H1 (cell line): ENCODE measurements at regions not wholly inside any gene's neighbourhood (a gene's known extent, or its start where the extent isn't known, plus 50 kb on each side); places are given as distances from the start of the nearest gene placed in this dataset.

Experiments used
- CTCF ChIA-PET: fragments of 300-600 bp; sonication (Branson Sonifier 250); formaldehyde crosslinking; loops from one replicate; lab custom pipeline; 2021; ENCODE audit not compliant: partially characterized antibody; lab: Charles Lee
- POLR2A ChIA-PET: fragments of 300-600 bp; sonication (Branson Sonifier 250); formaldehyde crosslinking; loops from one replicate; lab custom pipeline; 2021; ENCODE audit warnings: inconsistent platforms; ENCODE audit not compliant: partially characterized antibody; lab: Charles Lee
- DNase-seq, 2 experiments: peaks; one replicate each; pipeline versions ENCODE4 v3.0.0 to v3.0.0-alpha.2; 2010 to 2022; ENCODE audit warnings: low spot score in 2 of 2, low read depth in 1 of 2, mixed read lengths in 1 of 2
- FAIRE-seq: peaks from 2 replicates; lab custom pipeline; 2011; peaks lifted over from hg19 to GRCh38; lab: Jason Lieb, UNC
- H2AFZ ChIP-seq: 2 replicates; pipeline ENCODE4 v1.8.1; 2012; ENCODE audit warnings: low read length, inconsistent platforms
- H2AK5ac ChIP-seq: 2 replicates; pipeline ENCODE4 v1.6.1; 2013; ENCODE audit warnings: low read depth, low read length
- H2BK120ac ChIP-seq: replicated peaks from 2 replicates; pipeline ENCODE3; 2013; ENCODE audit warnings: low read depth, low read length, inconsistent platforms
- H2BK12ac ChIP-seq: 2 replicates; pipeline ENCODE4 v1.6.1; 2013; ENCODE audit warnings: low read depth, low read length
- H2BK15ac ChIP-seq: 2 replicates; pipeline ENCODE4 v1.6.1; 2013; ENCODE audit warnings: low read length
- H2BK20ac ChIP-seq: 2 replicates; pipeline ENCODE4 v1.6.1; 2013; ENCODE audit warnings: low read length
- H2BK5ac ChIP-seq: 2 replicates; pipeline ENCODE4 v1.6.1; 2013; ENCODE audit warnings: low read depth, low read length
- H3K14ac ChIP-seq: 2 replicates; pipeline ENCODE4 v1.6.1; 2013; ENCODE audit warnings: inconsistent platforms; ENCODE audit not compliant: insufficient read length
- H3K18ac ChIP-seq: 2 replicates; pipeline ENCODE4 v1.6.1; 2013; ENCODE audit warnings: low read length; ENCODE audit errors: extremely low read depth
- H3K23ac ChIP-seq: 2 replicates; pipeline ENCODE4 v1.6.1; 2013; ENCODE audit warnings: inconsistent platforms; ENCODE audit not compliant: insufficient read length
- H3K23me2 ChIP-seq: 2 replicates; pipeline ENCODE4 v1.6.1; 2013; ENCODE audit warnings: low read depth, low read length
- H3K27ac ChIP-seq: 2 replicates; pipeline ENCODE4 v1.6.1; 2011; ENCODE audit warnings: low read depth, low read length, inconsistent platforms
- H3K27me3 ChIP-seq, 4 experiments: replicated peaks in 1 of 4; 1 replicate in 1 of 4; 2 replicates in 3 of 4; pipeline versions ENCODE4 v1.6.1 to v1.8.1; 2011 to 2013; ENCODE audit warnings: low read length in 3 of 4, mild to moderate bottlenecking in 3 of 4, inconsistent platforms in 2 of 4, mixed read lengths in 2 of 4, moderate library complexity in 1 of 4; ENCODE audit not compliant: control insufficient read depth in 3 of 4, insufficient read depth in 3 of 4; ENCODE audit errors: extremely low read depth in 1 of 4
- H3K36me3 ChIP-seq, 4 experiments: 2 replicates each; pipeline versions ENCODE4 v1.6.1 to v1.8.1; 2011 to 2013; ENCODE audit warnings: mild to moderate bottlenecking in 4 of 4, low read length in 3 of 4, moderate library complexity in 2 of 4, control low read depth in 1 of 4, inconsistent platforms in 1 of 4; ENCODE audit not compliant: insufficient read depth in 4 of 4, control insufficient read depth in 2 of 4
- H3K4ac ChIP-seq: replicated peaks from 2 replicates; pipeline ENCODE3; 2013; ENCODE audit warnings: low read length, low read depth, mixed read lengths, inconsistent platforms; ENCODE audit not compliant: insufficient read length
- H3K4me1 ChIP-seq, 4 experiments: replicated peaks in 1 of 4; 1 replicate in 1 of 4; 2 replicates in 3 of 4; pipeline versions ENCODE4 v1.6.1 to v1.8.1; 2011 to 2013; ENCODE audit warnings: low read length in 3 of 4, inconsistent platforms in 2 of 4, mixed read lengths in 1 of 4; ENCODE audit not compliant: insufficient read depth in 4 of 4, control insufficient read depth in 3 of 4
- H3K4me2 ChIP-seq, 2 experiments: 2 replicates each; pipeline versions ENCODE4 v1.6.1 to v1.8.1; 2011 to 2013; ENCODE audit warnings: low read depth in 2 of 2, low read length in 2 of 2, control low read depth in 1 of 2, inconsistent platforms in 1 of 2, mild to moderate bottlenecking in 1 of 2; ENCODE audit not compliant: insufficient read depth in 1 of 2
- H3K4me3 ChIP-seq, 4 experiments: fragments of 200-600, 300-600 bp in 1 of 4; sonication (generic), shearing (Covaris generic), sonication (Bioruptor Twin) in 1 of 4; 2 replicates each; pipeline versions ENCODE4 v1.5.1 to v1.8.1; 2011 to 2016; ENCODE audit warnings: low read length in 4 of 4, low read depth in 3 of 4, control low read depth in 2 of 4, inconsistent platforms in 2 of 4, mild to moderate bottlenecking in 2 of 4, mixed read lengths in 1 of 4, moderate library complexity in 1 of 4; ENCODE audit not compliant: insufficient read depth in 2 of 4; ENCODE audit errors: extremely low read depth in 1 of 4
- H3K56ac ChIP-seq: replicated peaks from 2 replicates; pipeline ENCODE3; 2013; ENCODE audit warnings: low read depth, mild to moderate bottlenecking, mixed read lengths, low read length, inconsistent platforms; ENCODE audit not compliant: insufficient read length
- H3K79me1 ChIP-seq: 2 replicates; pipeline ENCODE4 v1.6.1; 2013; ENCODE audit warnings: low read depth, low read length, control low read depth
- H3K79me2 ChIP-seq, 2 experiments: 2 replicates each; pipeline versions ENCODE4 v1.6.1 to v1.8.1; 2012 to 2013; ENCODE audit warnings: low read length in 2 of 2, mild to moderate bottlenecking in 2 of 2, inconsistent platforms in 1 of 2; ENCODE audit not compliant: insufficient read depth in 2 of 2, control insufficient read depth in 1 of 2
- H3K9ac ChIP-seq, 4 experiments: replicated peaks in 1 of 4; 1 replicate in 1 of 4; 2 replicates in 3 of 4; pipeline versions ENCODE4 v1.6.1 to v1.8.1; 2011 to 2013; ENCODE audit warnings: low read depth in 3 of 4, low read length in 3 of 4, control low read depth in 2 of 4, mild to moderate bottlenecking in 2 of 4, moderate library complexity in 2 of 4, inconsistent platforms in 1 of 4; ENCODE audit errors: extremely low read depth in 1 of 4
- H3K9me3 ChIP-seq, 2 experiments: 2 replicates each; pipeline versions ENCODE4 v1.6.1 to v1.8.1; 2012 to 2013; ENCODE audit warnings: mild to moderate bottlenecking in 2 of 2, moderate library complexity in 2 of 2, control low read depth in 1 of 2, inconsistent platforms in 1 of 2, low read depth in 1 of 2, low read length in 1 of 2, mixed read lengths in 1 of 2; ENCODE audit not compliant: insufficient read depth in 2 of 2
- H4K20me1 ChIP-seq, 2 experiments: replicated peaks in 1 of 2; 2 replicates each; pipeline versions ENCODE3 to v1.8.1; 2011 to 2013; ENCODE audit warnings: inconsistent platforms in 2 of 2, low read length in 2 of 2, mild to moderate bottlenecking in 1 of 2; ENCODE audit not compliant: insufficient read depth in 2 of 2, control insufficient read depth in 1 of 2
- H4K5ac ChIP-seq: 2 replicates; pipeline ENCODE4 v1.6.1; 2013; ENCODE audit warnings: low read length, low read depth, mixed read lengths, inconsistent platforms; ENCODE audit not compliant: insufficient read length
- H4K8ac ChIP-seq: 2 replicates; pipeline ENCODE4 v1.8.0; 2013; ENCODE audit warnings: mild to moderate bottlenecking, moderate library complexity, low read length, inconsistent platforms; ENCODE audit not compliant: insufficient read depth; ENCODE audit errors: extremely low read depth
- H4K91ac ChIP-seq: replicated peaks from 2 replicates; pipeline ENCODE3; 2013; ENCODE audit warnings: low read length, mixed read lengths, inconsistent platforms; ENCODE audit not compliant: insufficient read length
- CREB1 ChIP-seq: IDR thresholded peaks from 2 replicates; pipeline ENCODE4 v1.6.1; 2012; ENCODE audit warnings: inconsistent platforms
- EGR1 ChIP-seq: IDR thresholded peaks from 2 replicates; pipeline ENCODE4 v1.6.1; 2011; ENCODE audit warnings: low read depth, low read length, borderline replicate concordance
- PHF8 ChIP-seq: fragments of 200-600 bp; sonication (generic); conservative IDR thresholded peaks from 2 replicates; pipeline ENCODE4 v1.7.1; 2012; ENCODE audit warnings: low read depth, mild to moderate bottlenecking, inconsistent platforms, low read length, moderate library complexity
- POLR2A ChIP-seq, 2 experiments: IDR thresholded peaks; 1 replicate in 1 of 2; 2 replicates in 1 of 2; pipeline ENCODE4 v1.6.1; 2011; ENCODE audit warnings: low read depth in 2 of 2, low read length in 2 of 2, mild to moderate bottlenecking in 2 of 2; ENCODE audit errors: control extremely low read depth in 1 of 2
- POU5F1 ChIP-seq: IDR thresholded peaks from 2 replicates; pipeline ENCODE4 v1.6.1; 2011; ENCODE audit warnings: low read depth, mild to moderate bottlenecking, low read length, moderate library complexity
- RBBP5 ChIP-seq: IDR thresholded peaks from 2 replicates; pipeline ENCODE4 v1.7.1; 2012; ENCODE audit warnings: low read depth, mild to moderate bottlenecking, inconsistent platforms, low read length, moderate library complexity, borderline replicate concordance
- RNF2 ChIP-seq: fragments of 200-900, 300-1000 bp; sonication (generic); IDR thresholded peaks from 2 replicates; pipeline ENCODE4 v1.7.1; 2016; ENCODE audit warnings: borderline replicate concordance, low read depth, mild to moderate bottlenecking, antibody characterized with exemption, low read length; ENCODE audit not compliant: poor library complexity, severe bottlenecking; ENCODE audit errors: missing control alignments
- RXRA ChIP-seq: IDR thresholded peaks from 2 replicates; pipeline ENCODE4 v1.6.1; 2011; ENCODE audit warnings: low read depth, mild to moderate bottlenecking, low read length, moderate library complexity; ENCODE audit not compliant: insufficient read depth
- SIX5 ChIP-seq: IDR thresholded peaks from 2 replicates; pipeline ENCODE4 v1.6.1; 2011; ENCODE audit warnings: mild to moderate bottlenecking, low read depth, low read length
- SP1 ChIP-seq: IDR thresholded peaks from 2 replicates; pipeline ENCODE4 v1.6.1; 2011; ENCODE audit warnings: low read depth, low read length
- TEAD4 ChIP-seq: IDR thresholded peaks from 2 replicates; pipeline ENCODE4 v1.6.1; 2012; ENCODE audit warnings: low read depth, low read length, inconsistent platforms, mixed read lengths
- WGBS, 2 experiments: shearing (Covaris generic) in 1 of 2; methylation state at CpG; one replicate each; pipeline versions ENCODE4 v1.1.6 to v1.1.7; 2013 to 2015; ENCODE audit warnings: low lambda C conversion rate in 2 of 2, mixed read lengths in 2 of 2, inconsistent platforms in 1 of 2, low coverage in 1 of 2, missing lambda C conversion rate in 1 of 2; ENCODE audit not compliant: insufficient replicate concordance in 2 of 2, insufficient coverage in 1 of 2, insufficient read length in 1 of 2; ENCODE audit errors: extremely low coverage in 1 of 2, missing lambda C conversion rate in 1 of 2; 5-methylcytosine and 5-hydroxymethylcytosine counted together
- TF ChIP-seq, protein P1 (sequence below): IDR thresholded peaks from 2 replicates; pipeline ENCODE4 v1.6.1; 2012; ENCODE audit warnings: inconsistent platforms

DNA sequence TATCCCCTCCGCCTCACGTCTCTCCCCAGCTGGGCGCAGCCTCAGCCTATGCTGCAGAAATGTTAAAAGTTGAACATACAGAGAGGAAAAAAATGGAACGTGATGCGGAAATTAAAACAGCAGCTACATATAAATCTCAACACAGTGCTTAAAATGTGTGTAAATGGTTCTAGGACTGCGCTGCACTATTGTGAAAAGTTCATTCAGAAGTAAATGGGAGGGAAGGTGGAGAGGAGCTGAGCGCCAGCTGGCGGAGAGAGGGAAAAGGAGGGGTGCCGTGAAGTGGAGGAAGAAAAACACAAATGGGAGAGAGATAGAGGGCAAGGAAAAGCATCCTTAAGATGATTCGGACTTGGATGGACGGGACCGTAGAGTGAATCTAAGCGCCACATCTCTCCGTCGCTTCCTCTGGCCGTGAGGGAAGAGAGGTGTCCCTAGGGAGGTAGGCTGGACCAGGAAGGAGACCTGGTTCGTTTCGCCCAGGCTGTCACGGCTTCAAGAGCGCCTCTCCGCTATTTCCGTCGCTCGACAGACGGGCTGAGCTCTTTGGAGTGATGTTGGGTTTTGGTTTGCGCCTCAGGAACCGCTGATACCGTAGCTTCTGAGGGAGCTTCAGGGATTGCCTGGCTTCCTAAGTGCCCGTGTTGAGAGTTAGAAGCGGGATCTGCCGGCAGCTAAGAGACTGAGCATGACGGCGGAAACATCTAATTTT is 113.7 kb downstream of the TRIM27 start:
- peaks cover 43 to 69% (median 66%) of the 10 kb centered on the region in 4 experiments for H3K27me3 ChIP-seq
- H3K9me3 ChIP-seq: no peaks in the 10 kb centered on the region
- H2AFZ ChIP-seq: no peak overlapping the region; the same call in 1 of the 2 replicates
- H3K56ac ChIP-seq: no peak overlapping the region
- H2AK5ac ChIP-seq: no peak overlapping the region
- H3K27ac ChIP-seq: no peak overlapping the region
- DNase-seq (no peak), FAIRE-seq (no peak)
- H2BK5ac ChIP-seq: no peak overlapping the region
- H3K4ac ChIP-seq: no peak overlapping the region
- H3K79me2 ChIP-seq: no peaks in the 10 kb centered on the region
- 5% methylated on average over 33 of the region's 33 CpGs; no CpG with 5 or more reads in 1 of the 2 experiments for WGBS, 2 experiments
- peaks cover 3 to 17% (median 6%) of the 10 kb centered on the region in 4 experiments; a peak in 6 of 7 replicates for H3K4me1 ChIP-seq
- no peak overlapping the region for H3K18ac ChIP-seq
- no peak overlapping the region for H4K5ac ChIP-seq
- peak overlapping the region; percentile 30 to 67 (median 52); a peak in 7 of 8 replicates for H3K4me3 ChIP-seq
- no peak overlapping the region for H2BK15ac ChIP-seq
- no peak overlapping the region for H4K91ac ChIP-seq
- peaks cover 2 to 7% of the 10 kb centered on the region in 2 experiments for H4K20me1 ChIP-seq
- H3K14ac ChIP-seq: no peak overlapping the region
- no peak overlapping the region for H4K8ac ChIP-seq
- H3K23me2 ChIP-seq: peaks cover 10% of the 10 kb centered on the region
- H3K4me2 ChIP-seq: peak overlapping the region; percentile 89 to 91
- no peak overlapping the region for H2BK12ac ChIP-seq
- H2BK20ac ChIP-seq: no peak overlapping the region
- CTCF ChIA-PET: interaction anchor here (0.6 to 4.4 kb wide), 12 partner anchors 9 to 81 kb away, joined by 3 to 26 read pairs (median 4); no protein-coding TSS in a partner anchor
- H3K23ac ChIP-seq: no peak overlapping the region
- H3K79me1 ChIP-seq: no peaks in the 10 kb centered on the region
- H3K36me3 ChIP-seq: no peaks in the 10 kb centered on the region
- H3K9ac ChIP-seq: no peak overlapping the region
- no peak overlapping the region for H2BK120ac ChIP-seq
- POLR2A ChIA-PET: interaction anchor here (1.1 to 1.4 kb wide), 3 partner anchors 15 to 36 kb away, joined by 3 to 4 read pairs (median 4); no protein-coding TSS in a partner anchor
- TF ChIP-seq RBBP5: no peak
- TF ChIP-seq POU5F1: no peak
- no peak for TF ChIP-seq SP1
- TF ChIP-seq SIX5: no peak
- no peak for TF ChIP-seq RXRA
- TF ChIP-seq POLR2A (IDR thresholded peaks at IDR 0.05; ENCODE audit: control extremely low read depth in 1 of 2, low read depth in 2 of 2, low read length in 2 of 2): no peak
- no peak for TF ChIP-seq EGR1
- no peak for TF ChIP-seq PHF8
- TF ChIP-seq, protein P1, sequence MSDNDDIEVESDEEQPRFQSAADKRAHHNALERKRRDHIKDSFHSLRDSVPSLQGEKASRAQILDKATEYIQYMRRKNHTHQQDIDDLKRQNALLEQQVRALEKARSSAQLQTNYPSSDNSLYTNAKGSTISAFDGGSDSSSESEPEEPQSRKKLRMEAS: no peak
- no peak for TF ChIP-seq TEAD4
- no peak for TF ChIP-seq CREB1
- no peak for TF ChIP-seq RNF2
